Left renal pelvis (tissue), 4 donors: ENCODE measurements at regions not wholly inside any gene's neighbourhood (a gene's known extent, or its start where the extent isn't known, plus 50 kb on each side); places are given as distances from the start of the nearest gene placed in this dataset.
A peak's percentile ranks its signal among the peaks of the same experiment; 100 is the strongest.
"Not testable (repeated sequence)": the region's sequence is repeated elsewhere in the genome, so short reads cannot be mapped to it uniquely, and the experiment has no call there.

ENCODE experiments used
- DNase-seq, 4 donors: peaks; one replicate each; pipeline ENCODE4 v3.0.0-alpha.2; 2013; ENCODE audit warnings: low read depth in 4 of 4, low spot score in 3 of 4

DNA sequence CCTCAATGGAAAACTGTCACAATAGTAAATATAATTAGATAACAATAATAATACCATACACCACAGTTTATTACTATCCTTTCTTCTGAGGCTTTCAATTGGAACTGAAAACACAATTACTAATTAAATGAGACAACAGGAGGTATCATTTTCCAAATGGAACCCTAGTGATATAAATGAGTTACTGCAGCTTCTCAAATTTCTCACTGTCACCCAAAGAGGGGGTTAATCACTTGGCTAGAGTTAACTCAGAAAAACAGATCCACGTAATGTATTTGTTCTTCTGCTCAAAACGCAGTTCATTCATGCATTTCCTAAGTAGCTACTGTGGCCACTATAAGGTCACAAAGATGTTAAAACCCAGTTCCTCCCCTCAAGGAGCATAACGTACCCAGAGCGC lies 120.9 kb upstream of the FOXN3 start:
- no peak for DNase-seq

DNA sequence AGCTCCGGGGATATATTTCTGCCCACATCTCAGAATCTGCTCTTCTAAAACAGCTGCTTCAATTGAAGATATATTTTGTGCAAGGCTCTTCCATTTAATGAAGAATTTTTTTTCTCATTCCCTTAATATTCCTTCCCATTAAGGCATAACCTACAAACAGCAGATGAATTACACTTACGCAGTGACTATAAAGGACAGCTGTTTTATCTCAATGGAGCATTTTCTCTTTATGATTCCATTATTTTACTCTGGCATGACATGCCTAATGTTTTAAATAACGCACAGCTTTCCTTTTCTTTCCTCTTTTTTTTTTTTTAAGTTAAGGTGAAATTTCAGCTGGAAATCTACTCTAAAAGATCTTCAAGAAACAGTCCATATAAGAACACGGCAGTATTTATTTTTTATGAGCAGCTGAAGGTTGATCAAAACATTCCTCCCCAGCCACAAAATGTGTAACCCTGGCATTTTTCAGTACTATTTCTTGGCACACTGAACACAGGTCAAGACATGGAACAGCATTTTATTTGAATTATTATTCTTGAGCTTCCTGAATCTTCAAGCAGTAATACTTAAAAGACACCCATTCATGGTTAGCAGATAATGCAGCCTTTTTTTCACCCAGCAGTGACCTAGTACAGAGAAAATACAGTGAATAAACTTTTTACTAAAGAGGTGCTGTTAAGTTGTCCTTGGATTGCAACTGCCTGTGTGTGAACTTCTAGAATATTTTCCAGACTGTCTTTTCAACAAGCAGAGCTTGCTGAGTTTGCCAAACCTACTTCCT lies 118.1 kb upstream of the FOXN3 start:
- peak in 2 of 4 donors; percentile 10 to 22 for DNase-seq

GRCh38 chr14:89533766-89534165 lies 116.7 kb upstream of the FOXN3 start:
- no peak for DNase-seq

DNA sequence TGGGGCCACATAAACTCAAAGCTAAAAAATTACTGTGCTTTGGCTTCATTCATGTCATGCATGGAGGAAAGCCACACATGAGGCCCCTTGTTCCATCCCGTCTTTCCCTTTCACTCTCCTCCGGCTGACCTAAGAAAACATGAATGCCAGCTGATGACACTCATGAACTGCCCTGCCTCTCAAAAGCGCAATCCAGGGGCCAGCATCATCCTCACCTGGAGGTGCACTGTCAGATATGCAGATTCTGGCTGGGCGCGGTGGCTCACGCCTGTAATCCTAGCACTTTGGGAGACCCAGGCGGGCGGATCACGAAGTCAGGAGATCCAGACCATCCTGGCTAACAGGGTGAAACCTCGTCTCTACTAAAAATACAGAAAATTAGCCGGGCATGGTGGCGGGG lies 116.1 kb upstream of the FOXN3 start:
- no peak for DNase-seq

GRCh38 chr14:89531661-89532335 lies 114.8 kb upstream of the FOXN3 start:
- no peak for DNase-seq

DNA sequence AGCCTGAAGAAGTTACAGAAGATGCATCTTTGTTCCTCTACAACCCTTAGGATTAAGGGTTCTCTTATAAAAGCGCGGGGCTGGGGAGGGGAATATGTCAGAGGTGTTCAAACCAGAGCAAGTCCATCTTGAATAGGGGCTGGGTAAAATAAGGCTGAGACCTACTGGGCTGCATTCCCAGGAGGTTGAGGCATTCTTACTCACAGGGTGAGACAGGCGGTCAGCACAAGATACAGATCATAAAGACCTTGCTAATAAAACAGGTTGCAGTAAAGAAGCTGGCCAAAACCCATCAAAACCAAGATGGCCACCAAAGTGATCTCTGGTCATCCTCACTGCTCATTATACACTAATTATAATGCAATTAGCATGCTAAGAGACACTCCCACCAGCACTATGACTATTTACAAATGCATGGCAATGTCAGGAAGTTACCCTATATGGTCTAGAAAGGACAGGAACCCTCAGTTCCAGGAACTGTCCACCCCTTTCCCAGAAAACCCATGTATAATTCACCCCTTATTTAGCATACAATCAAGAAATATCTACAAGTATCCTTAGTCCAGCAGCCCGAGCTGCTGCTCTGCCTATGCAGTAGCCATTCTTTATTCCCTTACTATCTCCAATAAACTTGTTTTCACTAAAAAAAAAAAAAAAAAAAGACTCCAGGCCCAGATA lies 108.1 kb upstream of the FOXN3 start:
- DNase-seq: no peak

GRCh38 chr14:89524412-89524811 lies 107.4 kb upstream of the FOXN3 start:
- DNase-seq: no peak

DNA sequence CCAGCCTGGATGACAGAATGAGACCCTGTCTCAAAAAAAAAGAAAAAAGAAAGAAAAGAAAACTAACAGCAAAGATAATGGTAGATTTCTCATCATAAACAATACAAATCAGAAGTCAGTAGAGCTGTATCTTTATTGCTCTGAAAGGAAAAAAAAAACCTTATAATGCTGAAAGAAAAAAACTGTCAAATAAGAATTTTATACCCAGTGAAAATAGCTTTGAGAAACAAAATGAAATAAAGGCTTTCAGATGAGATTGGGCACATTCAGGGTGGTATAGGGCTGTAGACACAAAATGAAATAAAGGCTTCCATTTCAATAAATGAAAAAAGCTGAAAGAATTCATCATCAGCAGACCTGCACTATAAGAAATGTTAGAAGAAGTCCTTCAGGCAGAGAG lies 105.0 kb upstream of the FOXN3 start:
- DNase-seq: no peak

- DNase-seq: no peak
Observed at GRCh38 chr14:89519040-89519439, 102.0 kb upstream of the FOXN3 start.

DNA sequence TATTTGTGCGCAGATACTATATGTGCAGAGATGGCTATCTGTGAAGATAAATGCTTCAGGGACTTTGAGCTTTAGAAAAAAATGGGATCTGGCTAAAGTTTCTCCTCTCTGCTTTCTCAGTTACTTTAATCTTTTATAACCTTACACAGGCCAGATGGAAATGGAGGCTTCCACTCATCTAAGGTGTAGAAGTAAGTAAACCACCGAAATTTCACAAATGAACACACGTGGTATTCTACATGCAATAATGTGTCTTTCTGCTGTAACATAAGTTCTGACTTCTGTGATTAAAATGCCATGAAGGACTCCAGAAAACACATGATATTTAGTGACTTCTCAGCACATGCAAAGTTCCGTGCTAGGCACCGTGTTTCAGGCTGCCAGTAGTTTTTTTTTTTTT lies 99.1 kb upstream of the FOXN3 start:
- no peak for DNase-seq

DNA sequence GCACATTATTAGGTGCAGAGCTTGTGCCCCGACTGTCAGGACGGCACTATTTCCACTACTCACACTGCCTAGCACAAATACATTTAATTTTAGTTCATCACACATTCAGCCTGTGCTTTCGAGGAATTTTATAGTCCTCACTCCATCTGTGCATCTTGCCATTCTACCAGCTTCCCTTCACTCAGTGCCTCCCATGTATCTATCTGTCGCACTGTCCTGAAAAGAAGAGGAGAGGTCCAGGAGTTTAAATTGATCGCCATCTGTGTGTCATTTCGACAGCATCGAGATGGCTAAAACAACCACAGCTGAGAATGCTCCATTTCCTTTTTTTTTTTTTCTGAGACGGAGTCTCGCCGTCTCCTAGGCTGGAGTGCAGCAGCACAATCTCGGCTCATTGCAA lies 97.6 kb upstream of the FOXN3 start:
- no peak for DNase-seq

DNA sequence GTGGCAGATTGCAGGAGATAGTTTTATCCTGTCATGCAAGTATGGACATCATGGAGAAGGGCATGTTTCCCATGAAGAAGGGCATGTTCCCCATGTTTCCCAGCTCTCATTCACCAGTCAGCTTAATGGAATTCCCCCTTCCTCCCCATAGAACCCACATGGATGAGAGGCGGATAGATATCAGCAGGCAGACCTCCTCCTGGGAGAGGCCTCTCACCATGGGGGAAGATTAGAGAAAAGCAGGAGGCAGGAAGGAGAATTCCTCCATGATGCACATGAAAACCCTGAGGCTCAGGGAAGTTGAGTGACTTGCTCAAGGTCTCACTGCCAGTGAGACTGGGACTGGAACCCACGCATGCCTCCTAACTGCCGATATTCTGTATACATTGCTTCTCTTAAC lies 92.9 kb upstream of the FOXN3 start:
- DNase-seq: no peak

DNA sequence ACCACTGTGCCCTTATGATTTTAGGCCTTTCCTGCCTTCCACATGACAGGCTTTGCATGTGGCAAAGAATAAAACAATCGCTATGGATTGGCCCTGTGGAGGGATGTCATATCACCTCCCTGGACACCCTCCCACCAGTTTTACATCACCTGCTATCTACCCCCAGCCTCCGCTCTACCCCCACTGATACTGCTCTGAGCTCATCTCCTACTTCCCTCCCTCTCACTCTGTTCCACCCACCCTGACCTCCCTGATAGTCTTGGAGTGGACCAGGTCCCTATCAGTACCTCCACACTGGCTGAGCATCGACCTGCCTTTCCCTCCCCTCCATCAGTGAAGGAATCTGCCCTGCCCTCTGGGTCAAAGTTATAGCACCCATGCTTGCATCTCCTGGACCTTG lies 91.8 kb upstream of the FOXN3 start:
- no peak for DNase-seq

- no peak for DNase-seq
Observed at GRCh38 chr14:89507926-89508460, 91.0 kb upstream of the FOXN3 start.

DNA sequence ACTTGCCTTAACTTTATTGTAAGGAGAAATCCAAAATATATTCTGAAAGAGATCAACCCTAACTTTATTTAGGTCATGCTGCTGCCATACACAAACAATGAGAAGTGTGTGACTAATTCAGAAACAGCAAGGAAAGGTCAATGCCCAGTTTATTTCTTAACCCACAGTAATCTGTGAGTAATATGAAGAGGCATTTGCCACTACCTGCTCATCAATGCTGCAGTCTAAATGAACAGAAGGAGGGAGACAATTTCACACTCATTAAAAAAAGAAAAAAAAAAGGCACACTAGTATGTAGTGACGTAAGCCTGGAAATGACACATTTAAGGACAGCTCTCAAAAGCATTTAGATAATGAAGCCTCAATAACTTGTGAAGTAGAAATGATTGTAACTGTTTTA lies 90.5 kb upstream of the FOXN3 start:
- DNase-seq: no peak

- DNase-seq: not testable (repeated sequence)
Observed at GRCh38 chr14:89506891-89507452, 89.9 kb upstream of the FOXN3 start.

GRCh38 chr14:89504602-89505313 lies 87.7 kb upstream of the FOXN3 start:
- no peak for DNase-seq

DNA sequence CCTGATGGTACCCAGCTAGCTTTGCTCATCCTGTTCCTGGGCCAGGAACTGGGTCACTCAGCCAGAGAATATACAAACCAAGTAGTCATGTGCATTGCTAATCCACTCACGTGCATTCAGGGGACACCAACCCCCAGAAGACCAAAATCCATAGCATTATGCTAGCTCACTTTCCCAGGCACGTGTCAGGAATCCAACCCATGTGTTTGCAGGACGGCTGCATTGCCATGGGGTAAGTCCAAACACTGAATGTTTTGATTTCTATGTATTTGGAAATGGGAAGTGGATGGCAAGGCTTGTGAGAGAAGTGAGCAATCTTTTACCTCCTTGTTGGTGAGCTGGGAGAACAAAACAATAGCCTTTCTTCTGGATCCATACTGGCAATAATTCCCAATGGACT lies 87.1 kb upstream of the FOXN3 start:
- no peak for DNase-seq

- no peak for DNase-seq
Observed at GRCh38 chr14:89503431-89503996, 86.5 kb upstream of the FOXN3 start.

DNA sequence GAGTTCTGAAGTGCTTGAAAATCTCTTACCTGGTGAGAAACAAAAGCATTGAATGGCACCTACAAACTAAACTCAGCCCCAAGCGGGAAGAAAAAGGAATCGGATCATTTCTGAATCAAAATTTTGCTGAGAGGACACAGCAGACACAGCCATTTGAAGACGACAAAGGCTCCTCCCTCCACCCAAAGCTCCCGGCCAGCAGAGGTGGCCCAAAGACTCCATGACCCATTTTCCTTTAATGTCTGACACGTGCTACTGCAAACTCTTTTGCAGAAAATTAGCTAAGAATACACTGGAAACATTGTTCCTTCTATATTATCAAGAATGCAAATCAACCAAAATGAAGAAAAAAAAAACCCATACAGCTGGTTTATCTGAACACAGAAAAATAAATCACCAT lies 85.9 kb upstream of the FOXN3 start:
- no peak for DNase-seq
